22Rv1 (cell line): ENCODE measurements at regions not wholly inside any gene's neighbourhood (a gene's known extent, or its start where the extent isn't known, plus 50 kb on each side); places are given as distances from the start of the nearest gene placed in this dataset.

Experiments
- ZFX ChIP-seq: fragments of 450-650 bp; IDR thresholded peaks from 2 replicates; pipeline ENCODE4 v1.6.1; 2017; ENCODE audit warnings: antibody characterized with exemption, borderline replicate concordance
- TF ChIP-seq, protein P1 (sequence below): fragments of 450-650 bp; IDR thresholded peaks from 2 replicates; pipeline ENCODE4 v1.5.1; 2017; ENCODE audit warnings: mild to moderate bottlenecking

DNA sequence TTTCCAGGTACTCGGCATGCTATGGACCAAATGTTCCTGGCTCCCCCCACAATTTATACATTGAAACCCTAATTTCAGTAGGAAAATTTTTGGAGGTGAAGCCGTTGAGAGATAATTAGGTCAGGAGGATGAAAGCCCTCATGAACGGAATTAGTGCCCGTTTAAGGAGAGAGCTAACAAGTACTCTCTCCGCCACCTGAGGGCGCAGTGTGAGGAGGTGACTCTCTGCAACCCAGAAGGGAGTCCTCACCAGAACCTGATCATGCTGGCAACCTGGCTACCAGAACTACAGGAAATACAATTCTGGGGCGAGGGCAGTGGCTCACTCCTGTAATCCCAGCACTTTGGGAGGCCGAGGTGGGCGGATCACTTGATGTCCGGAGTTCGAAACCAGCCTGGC, 397.8 kb downstream of the SLITRK5 start:
- TF ChIP-seq, protein P1, sequence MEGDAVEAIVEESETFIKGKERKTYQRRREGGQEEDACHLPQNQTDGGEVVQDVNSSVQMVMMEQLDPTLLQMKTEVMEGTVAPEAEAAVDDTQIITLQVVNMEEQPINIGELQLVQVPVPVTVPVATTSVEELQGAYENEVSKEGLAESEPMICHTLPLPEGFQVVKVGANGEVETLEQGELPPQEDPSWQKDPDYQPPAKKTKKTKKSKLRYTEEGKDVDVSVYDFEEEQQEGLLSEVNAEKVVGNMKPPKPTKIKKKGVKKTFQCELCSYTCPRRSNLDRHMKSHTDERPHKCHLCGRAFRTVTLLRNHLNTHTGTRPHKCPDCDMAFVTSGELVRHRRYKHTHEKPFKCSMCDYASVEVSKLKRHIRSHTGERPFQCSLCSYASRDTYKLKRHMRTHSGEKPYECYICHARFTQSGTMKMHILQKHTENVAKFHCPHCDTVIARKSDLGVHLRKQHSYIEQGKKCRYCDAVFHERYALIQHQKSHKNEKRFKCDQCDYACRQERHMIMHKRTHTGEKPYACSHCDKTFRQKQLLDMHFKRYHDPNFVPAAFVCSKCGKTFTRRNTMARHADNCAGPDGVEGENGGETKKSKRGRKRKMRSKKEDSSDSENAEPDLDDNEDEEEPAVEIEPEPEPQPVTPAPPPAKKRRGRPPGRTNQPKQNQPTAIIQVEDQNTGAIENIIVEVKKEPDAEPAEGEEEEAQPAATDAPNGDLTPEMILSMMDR: peak; percentile 59
- no peak for TF ChIP-seq ZFX
